ENCODE measurements at regions not wholly inside any gene's neighbourhood (a gene's known extent, or its start where the extent isn't known, plus 50 kb on each side); places are given as distances from the start of the nearest gene placed in this dataset.

GRCh38 chr10:53724581-53724980 lies 952.0 kb upstream of the MBL2 start:
- TF ChIP-seq EZH2 (IDR thresholded peaks at IDR 0.05; ENCODE audit: borderline replicate concordance, low read length) (no peak), CTCF (IDR thresholded peaks at IDR 0.05; ENCODE audit: low read length) (no peak)

Measured in OCI-LY1 (cell line).